H1 (cell line): ENCODE measurements at regions not wholly inside any gene's neighbourhood (a gene's known extent, or its start where the extent isn't known, plus 50 kb on each side); places are given as distances from the start of the nearest gene placed in this dataset.

Experiments used
- CTCF ChIA-PET: fragments of 300-600 bp; sonication (Branson Sonifier 250); formaldehyde crosslinking; loops from one replicate; lab custom pipeline; 2021; ENCODE audit not compliant: partially characterized antibody; lab: Charles Lee
- POLR2A ChIA-PET: fragments of 300-600 bp; sonication (Branson Sonifier 250); formaldehyde crosslinking; loops from one replicate; lab custom pipeline; 2021; ENCODE audit warnings: inconsistent platforms; ENCODE audit not compliant: partially characterized antibody; lab: Charles Lee
- DNase-seq, 2 experiments: peaks; one replicate each; pipeline versions ENCODE4 v3.0.0 to v3.0.0-alpha.2; 2010 to 2022; ENCODE audit warnings: low spot score in 2 of 2, low read depth in 1 of 2, mixed read lengths in 1 of 2
- FAIRE-seq: peaks from 2 replicates; lab custom pipeline; 2011; peaks lifted over from hg19 to GRCh38; lab: Jason Lieb, UNC
- H2AFZ ChIP-seq: 2 replicates; pipeline ENCODE4 v1.8.1; 2012; ENCODE audit warnings: low read length, inconsistent platforms
- H2AK5ac ChIP-seq: 2 replicates; pipeline ENCODE4 v1.6.1; 2013; ENCODE audit warnings: low read depth, low read length
- H2BK120ac ChIP-seq: replicated peaks from 2 replicates; pipeline ENCODE3; 2013; ENCODE audit warnings: low read depth, low read length, inconsistent platforms
- H2BK12ac ChIP-seq: 2 replicates; pipeline ENCODE4 v1.6.1; 2013; ENCODE audit warnings: low read depth, low read length
- H2BK15ac ChIP-seq: 2 replicates; pipeline ENCODE4 v1.6.1; 2013; ENCODE audit warnings: low read length
- H2BK20ac ChIP-seq: 2 replicates; pipeline ENCODE4 v1.6.1; 2013; ENCODE audit warnings: low read length
- H2BK5ac ChIP-seq: 2 replicates; pipeline ENCODE4 v1.6.1; 2013; ENCODE audit warnings: low read depth, low read length
- H3K14ac ChIP-seq: 2 replicates; pipeline ENCODE4 v1.6.1; 2013; ENCODE audit warnings: inconsistent platforms; ENCODE audit not compliant: insufficient read length
- H3K18ac ChIP-seq: 2 replicates; pipeline ENCODE4 v1.6.1; 2013; ENCODE audit warnings: low read length; ENCODE audit errors: extremely low read depth
- H3K23ac ChIP-seq: 2 replicates; pipeline ENCODE4 v1.6.1; 2013; ENCODE audit warnings: inconsistent platforms; ENCODE audit not compliant: insufficient read length
- H3K23me2 ChIP-seq: 2 replicates; pipeline ENCODE4 v1.6.1; 2013; ENCODE audit warnings: low read depth, low read length
- H3K27ac ChIP-seq: 2 replicates; pipeline ENCODE4 v1.6.1; 2011; ENCODE audit warnings: low read depth, low read length, inconsistent platforms
- H3K27me3 ChIP-seq, 4 experiments: replicated peaks in 1 of 4; 1 replicate in 1 of 4; 2 replicates in 3 of 4; pipeline versions ENCODE4 v1.6.1 to v1.8.1; 2011 to 2013; ENCODE audit warnings: low read length in 3 of 4, mild to moderate bottlenecking in 3 of 4, inconsistent platforms in 2 of 4, mixed read lengths in 2 of 4, moderate library complexity in 1 of 4; ENCODE audit not compliant: control insufficient read depth in 3 of 4, insufficient read depth in 3 of 4; ENCODE audit errors: extremely low read depth in 1 of 4
- H3K36me3 ChIP-seq, 4 experiments: 2 replicates each; pipeline versions ENCODE4 v1.6.1 to v1.8.1; 2011 to 2013; ENCODE audit warnings: mild to moderate bottlenecking in 4 of 4, low read length in 3 of 4, moderate library complexity in 2 of 4, control low read depth in 1 of 4, inconsistent platforms in 1 of 4; ENCODE audit not compliant: insufficient read depth in 4 of 4, control insufficient read depth in 2 of 4
- H3K4ac ChIP-seq: replicated peaks from 2 replicates; pipeline ENCODE3; 2013; ENCODE audit warnings: low read length, low read depth, mixed read lengths, inconsistent platforms; ENCODE audit not compliant: insufficient read length
- H3K4me1 ChIP-seq, 4 experiments: replicated peaks in 1 of 4; 1 replicate in 1 of 4; 2 replicates in 3 of 4; pipeline versions ENCODE4 v1.6.1 to v1.8.1; 2011 to 2013; ENCODE audit warnings: low read length in 3 of 4, inconsistent platforms in 2 of 4, mixed read lengths in 1 of 4; ENCODE audit not compliant: insufficient read depth in 4 of 4, control insufficient read depth in 3 of 4
- H3K4me2 ChIP-seq, 2 experiments: 2 replicates each; pipeline versions ENCODE4 v1.6.1 to v1.8.1; 2011 to 2013; ENCODE audit warnings: low read depth in 2 of 2, low read length in 2 of 2, control low read depth in 1 of 2, inconsistent platforms in 1 of 2, mild to moderate bottlenecking in 1 of 2; ENCODE audit not compliant: insufficient read depth in 1 of 2
- H3K4me3 ChIP-seq, 4 experiments: fragments of 200-600, 300-600 bp in 1 of 4; sonication (generic), shearing (Covaris generic), sonication (Bioruptor Twin) in 1 of 4; 2 replicates each; pipeline versions ENCODE4 v1.5.1 to v1.8.1; 2011 to 2016; ENCODE audit warnings: low read length in 4 of 4, low read depth in 3 of 4, control low read depth in 2 of 4, inconsistent platforms in 2 of 4, mild to moderate bottlenecking in 2 of 4, mixed read lengths in 1 of 4, moderate library complexity in 1 of 4; ENCODE audit not compliant: insufficient read depth in 2 of 4; ENCODE audit errors: extremely low read depth in 1 of 4
- H3K56ac ChIP-seq: replicated peaks from 2 replicates; pipeline ENCODE3; 2013; ENCODE audit warnings: low read depth, mild to moderate bottlenecking, mixed read lengths, low read length, inconsistent platforms; ENCODE audit not compliant: insufficient read length
- H3K79me1 ChIP-seq: 2 replicates; pipeline ENCODE4 v1.6.1; 2013; ENCODE audit warnings: low read depth, low read length, control low read depth
- H3K79me2 ChIP-seq, 2 experiments: 2 replicates each; pipeline versions ENCODE4 v1.6.1 to v1.8.1; 2012 to 2013; ENCODE audit warnings: low read length in 2 of 2, mild to moderate bottlenecking in 2 of 2, inconsistent platforms in 1 of 2; ENCODE audit not compliant: insufficient read depth in 2 of 2, control insufficient read depth in 1 of 2
- H3K9ac ChIP-seq, 4 experiments: replicated peaks in 1 of 4; 1 replicate in 1 of 4; 2 replicates in 3 of 4; pipeline versions ENCODE4 v1.6.1 to v1.8.1; 2011 to 2013; ENCODE audit warnings: low read depth in 3 of 4, low read length in 3 of 4, control low read depth in 2 of 4, mild to moderate bottlenecking in 2 of 4, moderate library complexity in 2 of 4, inconsistent platforms in 1 of 4; ENCODE audit errors: extremely low read depth in 1 of 4
- H3K9me3 ChIP-seq, 2 experiments: 2 replicates each; pipeline versions ENCODE4 v1.6.1 to v1.8.1; 2012 to 2013; ENCODE audit warnings: mild to moderate bottlenecking in 2 of 2, moderate library complexity in 2 of 2, control low read depth in 1 of 2, inconsistent platforms in 1 of 2, low read depth in 1 of 2, low read length in 1 of 2, mixed read lengths in 1 of 2; ENCODE audit not compliant: insufficient read depth in 2 of 2
- H4K20me1 ChIP-seq, 2 experiments: replicated peaks in 1 of 2; 2 replicates each; pipeline versions ENCODE3 to v1.8.1; 2011 to 2013; ENCODE audit warnings: inconsistent platforms in 2 of 2, low read length in 2 of 2, mild to moderate bottlenecking in 1 of 2; ENCODE audit not compliant: insufficient read depth in 2 of 2, control insufficient read depth in 1 of 2
- H4K5ac ChIP-seq: 2 replicates; pipeline ENCODE4 v1.6.1; 2013; ENCODE audit warnings: low read length, low read depth, mixed read lengths, inconsistent platforms; ENCODE audit not compliant: insufficient read length
- H4K8ac ChIP-seq: 2 replicates; pipeline ENCODE4 v1.8.0; 2013; ENCODE audit warnings: mild to moderate bottlenecking, moderate library complexity, low read length, inconsistent platforms; ENCODE audit not compliant: insufficient read depth; ENCODE audit errors: extremely low read depth
- H4K91ac ChIP-seq: replicated peaks from 2 replicates; pipeline ENCODE3; 2013; ENCODE audit warnings: low read length, mixed read lengths, inconsistent platforms; ENCODE audit not compliant: insufficient read length
- CBX8 ChIP-seq: fragments of 300-800, 300-1000 bp; sonication (generic); IDR thresholded peaks from 2 replicates; pipeline ENCODE4 v1.7.1; 2016; ENCODE audit warnings: low read depth, low read length, borderline replicate concordance
- EP300 ChIP-seq, 2 experiments: IDR thresholded peaks; 1 replicate in 1 of 2; 2 replicates in 1 of 2; pipeline ENCODE4 v1.6.1; 2011 to 2012; ENCODE audit warnings: low read depth in 2 of 2, low read length in 2 of 2, mild to moderate bottlenecking in 2 of 2, borderline replicate concordance in 1 of 2, inconsistent platforms in 1 of 2, moderate library complexity in 1 of 2
- GABPA ChIP-seq: IDR thresholded peaks from 2 replicates; pipeline ENCODE4 v1.6.1; 2011; ENCODE audit warnings: mild to moderate bottlenecking, low read length, moderate library complexity, borderline replicate concordance; ENCODE audit not compliant: insufficient read depth
- GTF2F1 ChIP-seq: IDR thresholded peaks from 2 replicates; pipeline ENCODE4 v1.6.1; 2012; ENCODE audit warnings: low read depth, low read length, improper control_type of control experiment, borderline replicate concordance
- HDAC2 ChIP-seq, 2 experiments: fragments of 300-600 bp in 1 of 2; sonication (generic) in 1 of 2; IDR thresholded peaks; 2 replicates each; pipeline ENCODE4 v1.6.1; 2011 to 2012; ENCODE audit warnings: low read depth in 2 of 2, low read length in 2 of 2, mild to moderate bottlenecking in 2 of 2, moderate library complexity in 2 of 2, borderline replicate concordance in 1 of 2, inconsistent platforms in 1 of 2
- KDM1A ChIP-seq: fragments of 200-600, 300-600 bp; sonication (generic); IDR thresholded peaks from 2 replicates; pipeline ENCODE4 v1.7.1; 2016; ENCODE audit warnings: mild to moderate bottlenecking, low read length, borderline replicate concordance
- NRF1 ChIP-seq: IDR thresholded peaks from 2 replicates; pipeline ENCODE4 v1.6.1; 2011; ENCODE audit warnings: mild to moderate bottlenecking, low read depth, low read length, improper control_type of control experiment
- POLR2A ChIP-seq, 2 experiments: IDR thresholded peaks; 1 replicate in 1 of 2; 2 replicates in 1 of 2; pipeline ENCODE4 v1.6.1; 2011; ENCODE audit warnings: low read depth in 2 of 2, low read length in 2 of 2, mild to moderate bottlenecking in 2 of 2; ENCODE audit errors: control extremely low read depth in 1 of 2
- SIRT6 ChIP-seq: IDR thresholded peaks from one replicate; pipeline ENCODE4 v1.7.1; 2012; ENCODE audit warnings: low read length, inconsistent platforms
- SUZ12 ChIP-seq: fragments of 200-600 bp; sonication (generic); IDR thresholded peaks from 2 replicates; pipeline ENCODE4 v1.6.1; 2012; ENCODE audit warnings: mild to moderate bottlenecking, inconsistent platforms, low read length, moderate library complexity, mixed read lengths
- TEAD4 ChIP-seq: IDR thresholded peaks from 2 replicates; pipeline ENCODE4 v1.6.1; 2012; ENCODE audit warnings: low read depth, low read length, inconsistent platforms, mixed read lengths
- YY1 ChIP-seq: IDR thresholded peaks from 2 replicates; pipeline ENCODE4 v1.6.1; 2011; ENCODE audit warnings: low read depth, mild to moderate bottlenecking, low read length
- WGBS, 2 experiments: shearing (Covaris generic) in 1 of 2; methylation state at CpG; one replicate each; pipeline versions ENCODE4 v1.1.6 to v1.1.7; 2013 to 2015; ENCODE audit warnings: low lambda C conversion rate in 2 of 2, mixed read lengths in 2 of 2, inconsistent platforms in 1 of 2, low coverage in 1 of 2, missing lambda C conversion rate in 1 of 2; ENCODE audit not compliant: insufficient replicate concordance in 2 of 2, insufficient coverage in 1 of 2, insufficient read length in 1 of 2; ENCODE audit errors: extremely low coverage in 1 of 2, missing lambda C conversion rate in 1 of 2; 5-methylcytosine and 5-hydroxymethylcytosine counted together

GRCh38 chr9:120242116-120242811 lies 337.7 kb downstream of the CDK5RAP2 start:
- no peak overlapping the region for H2BK15ac ChIP-seq
- FAIRE-seq, result no peak
- TF ChIP-seq SUZ12 (no peak), HDAC2 (IDR thresholded peaks at IDR 0.05; ENCODE audit: borderline replicate concordance in 1 of 2, low read depth in 2 of 2, low read length in 2 of 2) (no peak), KDM1A (no peak), GABPA (no peak), YY1 (no peak), SIRT6 (no peak), GTF2F1 (no peak), TEAD4 (no peak), CBX8 (no peak), EP300 (IDR thresholded peaks at IDR 0.05; ENCODE audit: borderline replicate concordance in 1 of 2, low read depth in 2 of 2, low read length in 2 of 2) (no peak), POLR2A (IDR thresholded peaks at IDR 0.05; ENCODE audit: control extremely low read depth in 1 of 2, low read depth in 2 of 2, low read length in 2 of 2) (no peak), NRF1 (no peak)

More at GRCh38 chr9:120242116-120242811, 337.7 kb downstream of the CDK5RAP2 start:
- H3K4me2 ChIP-seq, result no peak overlapping the region
- no peak overlapping the region for H2AFZ ChIP-seq
- no peak overlapping the region for H3K4ac ChIP-seq
- H2BK12ac ChIP-seq, result no peak overlapping the region
- H4K5ac ChIP-seq, result no peak overlapping the region
- H3K23ac ChIP-seq, result no peak overlapping the region
- no peak overlapping the region for H2BK5ac ChIP-seq
- no peak overlapping the region for H2AK5ac ChIP-seq
- no peaks in the 10 kb centered on the region for H3K79me2 ChIP-seq
- H3K79me1 ChIP-seq, result no peaks in the 10 kb centered on the region
- H4K8ac ChIP-seq, result no peak overlapping the region
- ChIA-PET POLR2A (no interaction called here), CTCF (interaction anchor here (0.6 to 1.3 kb wide), 2 partner anchors 10 to 235 kb away, joined by 3 to 4 read pairs; no protein-coding TSS in a partner anchor)
- WGBS, 2 experiments, result 96% methylated on average over 21 of the region's 21 CpGs; no CpG with 5 or more reads in 1 of the 2 experiments
- H3K27me3 ChIP-seq, result no peaks in the 10 kb centered on the region
- no peak for DNase-seq
- H3K9me3 ChIP-seq, result no peaks in the 10 kb centered on the region
- no peak overlapping the region for H3K4me3 ChIP-seq
- no peaks in the 10 kb centered on the region for H4K20me1 ChIP-seq
- no peak overlapping the region for H3K27ac ChIP-seq
- H3K9ac ChIP-seq, result no peak overlapping the region
- H3K23me2 ChIP-seq, result no peaks in the 10 kb centered on the region
- H3K18ac ChIP-seq, result no peak overlapping the region
- no peak overlapping the region for H2BK20ac ChIP-seq
- H3K14ac ChIP-seq, result no peak overlapping the region
- no peak overlapping the region for H4K91ac ChIP-seq
- H3K4me1 ChIP-seq, result no peaks in the 10 kb centered on the region
- no peak overlapping the region for H2BK120ac ChIP-seq
- no peak overlapping the region for H3K56ac ChIP-seq
- no peaks in the 10 kb centered on the region for H3K36me3 ChIP-seq
